SU-DHL-6 (cell line): ENCODE measurements at regions not wholly inside any gene's neighbourhood (a gene's known extent, or its start where the extent isn't known, plus 50 kb on each side); places are given as distances from the start of the nearest gene placed in this dataset.

ENCODE experiments used
- CTCF ChIP-seq: fragments of 200-600 bp; sonication (generic); IDR thresholded peaks from one replicate; pipeline ENCODE4 v1.5.1; 2017; ENCODE audit warnings: antibody characterized with exemption, mild to moderate bottlenecking, low read length, moderate library complexity; ENCODE audit not compliant: insufficient read depth, poor library complexity, severe bottlenecking
- EZH2phosphoT487 ChIP-seq: fragments of 200-600 bp; sonication (generic), shearing (Covaris generic); conservative IDR thresholded peaks from 2 replicates; pipeline ENCODE4 v1.6.1; 2018; ENCODE audit warnings: mild to moderate bottlenecking, antibody characterized with exemption, low read length, moderate library complexity, mixed read lengths

- TF ChIP-seq CTCF (no peak), EZH2phosphoT487 (no peak)
Observed at GRCh38 chr11:112613051-112613972, 347.9 kb upstream of the NCAM1 start.
